ENCODE measurements at regions not wholly inside any gene's neighbourhood (a gene's known extent, or its start where the extent isn't known, plus 50 kb on each side); places are given as distances from the start of the nearest gene placed in this dataset.

DNA sequence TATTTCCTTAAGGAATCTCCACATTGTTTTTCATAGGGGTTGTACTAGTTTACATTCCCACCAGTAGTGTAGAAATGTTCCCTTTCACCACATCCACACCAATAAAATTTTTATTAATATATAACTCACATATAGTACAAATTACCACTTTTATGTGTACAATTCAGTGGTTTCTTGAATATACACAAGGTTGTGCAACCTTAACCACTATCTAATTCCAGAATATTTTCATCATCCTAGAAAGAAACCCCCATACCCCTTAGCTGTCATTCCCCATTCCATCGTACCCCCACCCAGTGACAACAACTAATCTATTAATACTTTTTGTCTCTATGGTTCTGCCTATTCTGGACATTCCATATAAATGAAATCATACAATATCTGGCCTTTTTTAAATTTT is 108.3 kb upstream of the USP9X start:
- TF ChIP-seq EZH2 (IDR thresholded peaks at IDR 0.05; ENCODE audit: low read length), result no peak
- TF ChIP-seq, protein P1, sequence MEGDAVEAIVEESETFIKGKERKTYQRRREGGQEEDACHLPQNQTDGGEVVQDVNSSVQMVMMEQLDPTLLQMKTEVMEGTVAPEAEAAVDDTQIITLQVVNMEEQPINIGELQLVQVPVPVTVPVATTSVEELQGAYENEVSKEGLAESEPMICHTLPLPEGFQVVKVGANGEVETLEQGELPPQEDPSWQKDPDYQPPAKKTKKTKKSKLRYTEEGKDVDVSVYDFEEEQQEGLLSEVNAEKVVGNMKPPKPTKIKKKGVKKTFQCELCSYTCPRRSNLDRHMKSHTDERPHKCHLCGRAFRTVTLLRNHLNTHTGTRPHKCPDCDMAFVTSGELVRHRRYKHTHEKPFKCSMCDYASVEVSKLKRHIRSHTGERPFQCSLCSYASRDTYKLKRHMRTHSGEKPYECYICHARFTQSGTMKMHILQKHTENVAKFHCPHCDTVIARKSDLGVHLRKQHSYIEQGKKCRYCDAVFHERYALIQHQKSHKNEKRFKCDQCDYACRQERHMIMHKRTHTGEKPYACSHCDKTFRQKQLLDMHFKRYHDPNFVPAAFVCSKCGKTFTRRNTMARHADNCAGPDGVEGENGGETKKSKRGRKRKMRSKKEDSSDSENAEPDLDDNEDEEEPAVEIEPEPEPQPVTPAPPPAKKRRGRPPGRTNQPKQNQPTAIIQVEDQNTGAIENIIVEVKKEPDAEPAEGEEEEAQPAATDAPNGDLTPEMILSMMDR (optimal IDR thresholded peaks at IDR 0.05 in 1 of 3, IDR thresholded peaks at IDR 0.05 in 1 of 3, conservative IDR thresholded peaks at IDR 0.05 in 1 of 3; ENCODE audit: extremely low read depth in 1 of 3, insufficient read depth in 2 of 3, low read length in 3 of 3), result no peak

Measured in keratinocyte (primary cell).